ENCODE measurements at regions not wholly inside any gene's neighbourhood (a gene's known extent, or its start where the extent isn't known, plus 50 kb on each side); places are given as distances from the start of the nearest gene placed in this dataset.

DNA sequence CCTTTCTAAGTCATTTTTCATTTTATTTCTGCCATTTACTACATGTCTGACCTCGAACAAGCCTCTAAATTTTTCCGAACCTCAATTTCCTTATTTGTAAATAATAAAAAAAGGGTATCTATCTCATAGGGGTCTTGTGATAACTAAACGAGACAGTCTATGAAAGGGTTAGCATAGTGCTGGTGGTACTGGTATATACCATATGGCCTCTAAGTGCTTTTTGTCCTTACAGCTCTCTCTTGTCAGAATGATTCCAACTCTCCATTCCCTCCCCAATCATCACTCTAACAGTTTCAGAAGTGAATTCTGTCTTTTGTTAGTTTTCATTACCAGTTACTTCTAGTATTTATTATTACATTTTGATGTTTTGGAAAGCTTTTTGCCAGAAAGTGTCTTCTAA lies 85.5 kb upstream of the ACTBL2 start:
- FAIRE-seq (no peak), DNase-seq (ENCODE audit: insufficient read length, low spot score) (no peak)
- no peak for TF ChIP-seq SPI1 (IDR thresholded peaks at IDR 0.05; ENCODE audit: low read depth, low read length)
- TF ChIP-seq TAF1 (IDR thresholded peaks at IDR 0.05; ENCODE audit: low read depth, low read length) = no peak
- TF ChIP-seq PAX5 (IDR thresholded peaks at IDR 0.05; ENCODE audit: insufficient read depth, low read length, severe bottlenecking) = no peak
- TF ChIP-seq POLR2A (IDR thresholded peaks at IDR 0.05; ENCODE audit: low read depth, low read length) = no peak
- TF ChIP-seq POLR2AphosphoS5 (IDR thresholded peaks at IDR 0.05; ENCODE audit: low read depth, low read length) = no peak
- TF ChIP-seq POU2F2 (IDR thresholded peaks at IDR 0.05; ENCODE audit: low read depth, low read length) = no peak

DNA sequence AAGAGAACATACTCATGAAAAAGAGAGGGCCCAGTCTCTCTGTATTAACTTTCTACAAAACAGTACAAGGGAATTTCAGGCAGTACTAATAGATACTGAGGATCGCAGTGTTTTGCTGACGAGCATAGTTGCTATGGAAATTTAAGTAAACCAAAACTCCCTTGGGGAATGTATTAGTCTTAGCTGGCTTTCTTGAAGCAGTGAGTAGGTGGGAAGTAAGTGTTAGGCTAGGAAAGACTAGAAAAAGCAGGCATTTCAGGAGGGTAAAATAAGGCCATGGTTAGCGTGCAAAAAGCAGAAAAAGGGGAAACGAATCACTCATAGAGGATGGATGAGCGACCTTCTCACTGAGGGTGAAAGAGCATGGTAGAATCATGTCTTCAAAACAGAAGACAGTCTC lies 84.3 kb upstream of the ACTBL2 start:
- FAIRE-seq = no peak
- no peak for TF ChIP-seq POLR2AphosphoS5 (IDR thresholded peaks at IDR 0.05; ENCODE audit: low read depth, low read length)
- DNase-seq (ENCODE audit: insufficient read length, low spot score) = no peak

DNA sequence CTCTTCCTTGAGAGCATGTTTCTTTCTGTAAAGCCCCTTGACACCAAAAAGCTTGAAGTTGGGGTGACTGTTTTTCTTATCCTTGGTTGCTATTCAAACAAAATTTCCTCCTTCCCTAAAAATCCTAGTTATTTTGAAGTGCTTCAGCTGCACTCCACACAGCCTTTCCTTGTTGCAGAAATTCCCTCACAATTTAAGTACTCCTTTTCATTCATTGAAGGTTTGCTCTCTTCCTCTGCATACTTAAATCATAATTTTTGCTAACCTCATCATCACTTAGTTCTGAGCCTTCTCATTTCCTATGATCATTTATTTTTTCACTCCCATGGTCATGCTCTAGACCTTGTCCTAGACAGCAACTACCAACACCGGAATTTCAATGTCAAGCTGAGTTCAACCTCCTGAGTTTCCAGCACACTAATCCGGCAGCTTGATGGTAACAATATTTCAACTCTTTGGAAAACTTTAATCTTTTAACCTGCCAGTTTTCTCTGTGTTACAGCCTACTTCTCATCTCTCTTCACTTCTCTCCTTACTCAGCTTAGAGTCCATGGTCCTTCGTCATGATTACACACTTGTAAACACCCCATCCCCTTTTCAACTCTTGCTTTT lies 78.7 kb upstream of the ACTBL2 start:
- DNase-seq (ENCODE audit: insufficient read length, low spot score) (no peak), FAIRE-seq (no peak)
- TF ChIP-seq SPI1 (IDR thresholded peaks at IDR 0.05; ENCODE audit: low read depth, low read length) = no peak
- no peak for TF ChIP-seq TAF1 (IDR thresholded peaks at IDR 0.05; ENCODE audit: low read depth, low read length)
- TF ChIP-seq POLR2AphosphoS5 (IDR thresholded peaks at IDR 0.05; ENCODE audit: low read depth, low read length) = no peak
- TF ChIP-seq POU2F2 (IDR thresholded peaks at IDR 0.05; ENCODE audit: low read depth, low read length) = no peak

DNA sequence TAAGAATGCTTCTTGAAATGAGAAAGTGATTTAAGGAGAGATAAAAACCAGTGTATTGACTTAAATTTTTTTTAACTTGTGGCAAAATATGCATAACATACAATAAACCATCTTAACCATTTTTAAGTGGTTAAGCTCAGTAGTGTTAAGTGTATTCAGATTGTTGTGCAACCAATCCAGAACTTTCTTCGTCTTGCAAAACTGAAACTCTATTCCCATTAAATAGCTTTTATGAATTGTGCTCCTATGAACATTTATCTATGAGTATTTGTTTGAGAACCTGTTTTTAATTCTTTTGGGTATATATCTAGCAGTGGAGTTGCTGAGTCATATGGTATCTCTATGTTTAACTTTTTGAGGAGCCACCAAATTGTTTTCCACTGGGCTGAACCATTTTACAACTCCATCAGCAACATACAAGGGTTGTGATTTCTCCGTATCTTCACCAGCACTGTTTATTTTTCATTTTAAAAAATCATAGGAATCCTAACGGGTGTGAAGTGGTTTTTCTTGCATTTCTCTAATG lies 76.6 kb upstream of the ACTBL2 start:
- FAIRE-seq = no peak
- DNase-seq (ENCODE audit: insufficient read length, low spot score) = no peak
- no peak for TF ChIP-seq POLR2A (IDR thresholded peaks at IDR 0.05; ENCODE audit: low read depth, low read length)
- no peak for TF ChIP-seq POLR2AphosphoS5 (IDR thresholded peaks at IDR 0.05; ENCODE audit: low read depth, low read length)
- TF ChIP-seq PAX5 (IDR thresholded peaks at IDR 0.05; ENCODE audit: insufficient read depth, low read length, severe bottlenecking) = no peak
- no peak for TF ChIP-seq TAF1 (IDR thresholded peaks at IDR 0.05; ENCODE audit: low read depth, low read length)
- no peak for TF ChIP-seq POU2F2 (IDR thresholded peaks at IDR 0.05; ENCODE audit: low read depth, low read length)
- no peak for TF ChIP-seq SPI1 (IDR thresholded peaks at IDR 0.05; ENCODE audit: low read depth, low read length)

DNA sequence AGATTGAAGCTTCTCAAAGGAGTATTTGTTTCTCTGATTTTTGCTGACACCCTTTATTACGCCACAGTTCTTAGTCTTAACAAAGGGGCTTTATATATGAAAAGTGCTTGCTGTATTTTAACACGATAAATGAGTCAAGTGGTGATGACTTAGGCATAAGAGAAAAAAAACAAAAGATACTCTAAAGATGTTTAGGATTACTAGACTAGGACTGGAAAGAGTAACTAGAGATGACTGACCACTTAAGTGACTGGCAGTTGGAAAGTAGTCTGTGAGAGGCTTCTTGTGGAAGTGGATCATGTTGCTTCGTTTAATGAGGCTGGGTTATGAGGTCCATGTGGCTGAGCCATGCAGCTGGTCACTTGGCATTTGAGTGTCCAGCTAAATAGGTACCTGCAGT lies 69.4 kb upstream of the ACTBL2 start:
- TF ChIP-seq SPI1 (IDR thresholded peaks at IDR 0.05; ENCODE audit: low read depth, low read length) (no peak), POU2F2 (IDR thresholded peaks at IDR 0.05; ENCODE audit: low read depth, low read length) (no peak), PAX5 (IDR thresholded peaks at IDR 0.05; ENCODE audit: insufficient read depth, low read length, severe bottlenecking) (no peak), TAF1 (IDR thresholded peaks at IDR 0.05; ENCODE audit: low read depth, low read length) (no peak), POLR2A (IDR thresholded peaks at IDR 0.05; ENCODE audit: low read depth, low read length) (no peak), POLR2AphosphoS5 (IDR thresholded peaks at IDR 0.05; ENCODE audit: low read depth, low read length) (no peak)
- DNase-seq (ENCODE audit: insufficient read length, low spot score) (no peak), FAIRE-seq (no peak)

DNA sequence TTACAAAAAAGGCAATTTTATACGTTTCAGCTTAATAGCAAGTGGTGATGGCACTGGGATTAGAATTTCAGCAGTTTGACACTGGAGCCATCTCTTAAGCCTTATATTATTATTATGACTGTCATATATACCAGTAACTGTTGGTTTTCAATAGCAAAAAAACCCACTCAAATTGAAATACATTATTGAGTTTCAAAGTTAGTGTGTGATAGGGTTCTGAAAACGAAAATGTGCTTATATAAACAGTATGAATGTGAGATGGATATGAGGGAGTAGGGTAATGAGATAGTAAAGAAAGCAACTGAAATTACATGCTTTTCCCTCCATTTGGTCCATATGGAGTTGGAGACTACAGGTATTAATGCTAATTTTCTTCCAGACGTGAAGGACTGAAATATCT lies 68.6 kb upstream of the ACTBL2 start:
- DNase-seq (ENCODE audit: insufficient read length, low spot score) (no peak), FAIRE-seq (no peak)
- no peak for TF ChIP-seq POLR2A (IDR thresholded peaks at IDR 0.05; ENCODE audit: low read depth, low read length)
- no peak for TF ChIP-seq POU2F2 (IDR thresholded peaks at IDR 0.05; ENCODE audit: low read depth, low read length)
- no peak for TF ChIP-seq POLR2AphosphoS5 (IDR thresholded peaks at IDR 0.05; ENCODE audit: low read depth, low read length)
- no peak for TF ChIP-seq PAX5 (IDR thresholded peaks at IDR 0.05; ENCODE audit: insufficient read depth, low read length, severe bottlenecking)
- TF ChIP-seq TAF1 (IDR thresholded peaks at IDR 0.05; ENCODE audit: low read depth, low read length) = no peak
- TF ChIP-seq SPI1 (IDR thresholded peaks at IDR 0.05; ENCODE audit: low read depth, low read length) = no peak

DNA sequence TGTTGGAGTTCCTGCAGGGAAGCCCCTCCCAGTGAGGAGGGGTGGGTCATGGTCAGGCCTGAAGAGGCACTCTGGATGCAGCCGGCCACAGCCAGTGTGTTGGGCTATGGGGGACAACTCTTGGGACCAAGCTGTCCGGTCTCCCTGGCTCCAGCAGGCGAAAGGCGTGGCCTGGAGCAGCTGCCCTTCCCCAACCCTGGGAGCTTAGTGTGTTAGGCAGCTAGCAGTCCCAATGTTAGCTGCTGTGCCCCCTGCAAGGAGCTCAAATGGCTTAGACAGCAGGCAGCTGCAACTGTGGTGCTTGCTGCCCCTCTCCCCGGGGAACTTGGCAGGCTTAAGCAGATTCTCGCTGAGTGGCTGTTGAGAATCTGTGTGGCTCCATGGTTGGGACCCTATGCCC lies 67.5 kb upstream of the ACTBL2 start:
- no peak for TF ChIP-seq PAX5 (IDR thresholded peaks at IDR 0.05; ENCODE audit: insufficient read depth, low read length, severe bottlenecking)
- no peak for TF ChIP-seq TAF1 (IDR thresholded peaks at IDR 0.05; ENCODE audit: low read depth, low read length)
- no peak for TF ChIP-seq SPI1 (IDR thresholded peaks at IDR 0.05; ENCODE audit: low read depth, low read length)
- no peak for TF ChIP-seq POLR2A (IDR thresholded peaks at IDR 0.05; ENCODE audit: low read depth, low read length)
- no peak for TF ChIP-seq POLR2AphosphoS5 (IDR thresholded peaks at IDR 0.05; ENCODE audit: low read depth, low read length)
- no peak for TF ChIP-seq POU2F2 (IDR thresholded peaks at IDR 0.05; ENCODE audit: low read depth, low read length)
- no peak for DNase-seq (ENCODE audit: insufficient read length, low spot score)
- no peak for FAIRE-seq

DNA sequence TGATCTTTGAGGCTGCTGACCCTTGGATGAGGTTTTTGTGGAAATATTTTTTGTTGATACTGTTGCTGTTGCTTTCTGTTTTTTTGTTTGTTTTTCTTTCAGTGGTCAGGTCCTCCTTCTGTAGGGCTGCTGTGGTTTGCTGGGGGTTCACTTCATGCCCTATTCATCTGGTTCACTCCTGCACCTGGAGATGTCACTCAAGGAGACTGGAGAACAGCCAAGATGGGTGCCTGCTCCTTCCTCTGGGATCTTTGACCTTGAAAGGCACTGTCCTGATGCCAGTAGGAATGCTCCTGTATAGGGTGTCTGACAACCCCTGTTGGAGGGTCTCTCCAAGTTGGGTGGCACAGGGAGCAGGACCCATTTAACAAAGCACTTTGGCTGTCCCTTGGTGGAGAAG lies 67.0 kb upstream of the ACTBL2 start:
- DNase-seq (ENCODE audit: insufficient read length, low spot score) (no peak), FAIRE-seq (no peak)
- no peak for TF ChIP-seq PAX5 (IDR thresholded peaks at IDR 0.05; ENCODE audit: insufficient read depth, low read length, severe bottlenecking)
- TF ChIP-seq TAF1 (IDR thresholded peaks at IDR 0.05; ENCODE audit: low read depth, low read length) = no peak
- no peak for TF ChIP-seq SPI1 (IDR thresholded peaks at IDR 0.05; ENCODE audit: low read depth, low read length)
- TF ChIP-seq POU2F2 (IDR thresholded peaks at IDR 0.05; ENCODE audit: low read depth, low read length) = no peak
- TF ChIP-seq POLR2AphosphoS5 (IDR thresholded peaks at IDR 0.05; ENCODE audit: low read depth, low read length) = no peak
- no peak for TF ChIP-seq POLR2A (IDR thresholded peaks at IDR 0.05; ENCODE audit: low read depth, low read length)

DNA sequence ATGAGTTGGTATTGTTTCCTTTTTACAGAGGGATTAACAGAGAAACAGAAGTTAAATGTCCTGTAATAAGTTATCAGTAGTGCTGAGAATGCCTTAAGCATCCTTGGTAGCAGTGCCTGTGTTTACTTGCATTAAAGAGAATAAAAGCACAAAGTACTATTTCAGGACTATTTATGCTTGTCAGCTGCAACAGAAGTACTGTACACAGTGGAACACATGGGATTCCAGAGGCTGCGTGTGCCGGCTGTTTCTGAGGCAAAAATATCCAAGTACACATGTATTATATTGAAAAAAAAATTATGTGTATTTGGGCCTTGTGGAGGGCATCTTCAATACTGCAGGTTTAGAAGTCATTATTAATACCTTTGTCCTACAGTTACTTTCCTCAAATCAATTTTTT lies 58.2 kb upstream of the ACTBL2 start:
- FAIRE-seq (no peak), DNase-seq (ENCODE audit: insufficient read length, low spot score) (no peak)
- no peak for TF ChIP-seq POLR2AphosphoS5 (IDR thresholded peaks at IDR 0.05; ENCODE audit: low read depth, low read length)
- TF ChIP-seq PAX5 (IDR thresholded peaks at IDR 0.05; ENCODE audit: insufficient read depth, low read length, severe bottlenecking) = no peak
- TF ChIP-seq POLR2A (IDR thresholded peaks at IDR 0.05; ENCODE audit: low read depth, low read length) = no peak
- no peak for TF ChIP-seq TAF1 (IDR thresholded peaks at IDR 0.05; ENCODE audit: low read depth, low read length)
- no peak for TF ChIP-seq SPI1 (IDR thresholded peaks at IDR 0.05; ENCODE audit: low read depth, low read length)
- TF ChIP-seq POU2F2 (IDR thresholded peaks at IDR 0.05; ENCODE audit: low read depth, low read length) = no peak

DNA sequence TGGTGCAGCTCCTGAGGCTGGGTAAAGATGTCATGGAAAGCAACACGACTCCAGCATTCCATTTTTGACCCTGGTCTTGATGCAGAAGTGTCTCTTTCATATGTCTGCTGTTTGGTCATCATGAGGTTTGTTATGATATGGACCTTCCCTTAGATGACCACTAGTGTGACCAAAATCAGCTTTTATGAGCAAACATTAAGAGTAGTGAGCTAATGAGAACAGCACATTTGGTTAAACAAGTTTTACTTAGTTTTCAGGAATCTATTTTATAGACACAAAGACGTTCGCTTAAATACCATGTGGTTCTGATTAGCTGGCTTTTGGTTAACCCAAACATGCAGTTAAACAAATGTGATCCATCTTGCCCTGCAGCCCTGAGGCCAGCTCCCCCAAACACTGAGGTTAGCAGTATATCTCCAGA lies 56.7 kb upstream of the ACTBL2 start:
- no peak for DNase-seq (ENCODE audit: insufficient read length, low spot score)
- TF ChIP-seq POLR2AphosphoS5 (IDR thresholded peaks at IDR 0.05; ENCODE audit: low read depth, low read length) = no peak
- TF ChIP-seq TAF1 (IDR thresholded peaks at IDR 0.05; ENCODE audit: low read depth, low read length) = no peak
- TF ChIP-seq PAX5 (IDR thresholded peaks at IDR 0.05; ENCODE audit: insufficient read depth, low read length, severe bottlenecking) = no peak
- TF ChIP-seq SPI1 (IDR thresholded peaks at IDR 0.05; ENCODE audit: low read depth, low read length) = no peak
- no peak for TF ChIP-seq POU2F2 (IDR thresholded peaks at IDR 0.05; ENCODE audit: low read depth, low read length)
- no peak for TF ChIP-seq POLR2A (IDR thresholded peaks at IDR 0.05; ENCODE audit: low read depth, low read length)
- no peak for FAIRE-seq
